ENCODE measurements at regions not wholly inside any gene's neighbourhood (a gene's known extent, or its start where the extent isn't known, plus 50 kb on each side); places are given as distances from the start of the nearest gene placed in this dataset.

GRCh38 chr1:98351561-98351960 is 310.0 kb upstream of the SNX7 start:
- Histone ChIP-seq H3K27ac (replicated peaks) (no peak overlapping the region), H3K4me1 (no peaks in the 10 kb centered on the region), H3K36me3 (no peaks in the 10 kb centered on the region), H3K4me3 (no peak overlapping the region), H3K27me3 (ENCODE audit: low read depth) (no peaks in the 10 kb centered on the region), H3K9me3 (replicated peaks) (no peaks in the 10 kb centered on the region)
- intact Hi-C loops (cut with micrococcal nuclease) = no loop called here
- TF ChIP-seq CTCF (IDR thresholded peaks at IDR 0.05; ENCODE audit: borderline replicate concordance) = no peak
- no peak for DNase-seq

- intact Hi-C loops (cut with micrococcal nuclease) = no loop called here
Observed at GRCh38 chr1:98345417-98345816, 316.1 kb upstream of the SNX7 start.

GRCh38 chr1:98344731-98345130 is 316.8 kb upstream of the SNX7 start:
- Histone ChIP-seq H3K27ac (replicated peaks) (no peak overlapping the region), H3K4me1 (no peaks in the 10 kb centered on the region), H3K4me3 (no peak overlapping the region), H3K36me3 (no peaks in the 10 kb centered on the region), H3K27me3 (ENCODE audit: low read depth) (no peaks in the 10 kb centered on the region), H3K9me3 (replicated peaks) (no peaks in the 10 kb centered on the region)
- no peak for DNase-seq
- intact Hi-C loops (cut with micrococcal nuclease) = no loop called here
- TF ChIP-seq CTCF (IDR thresholded peaks at IDR 0.05; ENCODE audit: borderline replicate concordance) = no peak

More at GRCh38 chr1:98345417-98345816, 316.1 kb upstream of the SNX7 start:
- Histone ChIP-seq H3K9me3 (replicated peaks) (no peaks in the 10 kb centered on the region), H3K27me3 (ENCODE audit: low read depth) (no peaks in the 10 kb centered on the region), H3K36me3 (no peaks in the 10 kb centered on the region), H3K27ac (replicated peaks) (no peak overlapping the region), H3K4me1 (no peaks in the 10 kb centered on the region), H3K4me3 (no peak overlapping the region)
- DNase-seq = no peak
- no peak for TF ChIP-seq CTCF (IDR thresholded peaks at IDR 0.05; ENCODE audit: borderline replicate concordance)

- no peaks in the 10 kb centered on the region for H3K9me3 ChIP-seq (replicated peaks)
- H3K27me3 ChIP-seq (ENCODE audit: low read depth) = no peaks in the 10 kb centered on the region
- intact Hi-C loops (cut with micrococcal nuclease) = no loop called here
Observed at GRCh38 chr1:98342566-98342965, 319.0 kb upstream of the SNX7 start.

GRCh38 chr1:98340511-98340910 is 321.0 kb upstream of the SNX7 start:
- Histone ChIP-seq H3K27ac (replicated peaks) (no peak overlapping the region), H3K36me3 (no peaks in the 10 kb centered on the region), H3K4me1 (no peaks in the 10 kb centered on the region), H3K27me3 (ENCODE audit: low read depth) (no peaks in the 10 kb centered on the region), H3K9me3 (replicated peaks) (no peaks in the 10 kb centered on the region), H3K4me3 (no peak overlapping the region)
- intact Hi-C loops (cut with micrococcal nuclease) = no loop called here
- DNase-seq = no peak
- no peak for TF ChIP-seq CTCF (IDR thresholded peaks at IDR 0.05; ENCODE audit: borderline replicate concordance)

More at GRCh38 chr1:98342566-98342965, 319.0 kb upstream of the SNX7 start:
- no peak for TF ChIP-seq CTCF (IDR thresholded peaks at IDR 0.05; ENCODE audit: borderline replicate concordance)
- no peak for DNase-seq
- Histone ChIP-seq H3K27ac (replicated peaks) (no peak overlapping the region), H3K4me1 (no peaks in the 10 kb centered on the region), H3K36me3 (no peaks in the 10 kb centered on the region), H3K4me3 (no peak overlapping the region)

All from left ventricle myocardium inferior (tissue), 1 donor.